ENCODE measurements at regions not wholly inside any gene's neighbourhood (a gene's known extent, or its start where the extent isn't known, plus 50 kb on each side); places are given as distances from the start of the nearest gene placed in this dataset.

GRCh38 chr4:136106753-136107152, 1425.5 kb downstream of the PCDH18 start:
- Histone ChIP-seq H2AFZ (ENCODE audit: insufficient read depth, low read depth, low read length, poor library complexity, severe bottlenecking) (no peak overlapping the region), H3K4me2 (replicated peaks; ENCODE audit: extremely low read depth, low read length, poor library complexity, severe bottlenecking) (no peak overlapping the region), H3K9me3 (replicated peaks in 1 of 2; ENCODE audit: control insufficient read depth in 1 of 2, insufficient read depth in 1 of 2, low read length in 2 of 2) (no peaks in the 10 kb centered on the region), H3K4me3 (replicated peaks in 1 of 3; ENCODE audit: low read depth in 2 of 3, low read length in 3 of 3) (no peak overlapping the region), H3K27ac (ENCODE audit: low read depth in 1 of 2, low read length in 2 of 2) (no peak overlapping the region), H4K20me1 (ENCODE audit: insufficient read depth, low read length) (no peaks in the 10 kb centered on the region), H3K36me3 (replicated peaks in 1 of 2; ENCODE audit: control insufficient read depth in 1 of 2, insufficient read depth in 2 of 2, low read length in 2 of 2) (no peaks in the 10 kb centered on the region), H3K4me1 (ENCODE audit: control insufficient read depth in 1 of 2, insufficient read depth in 2 of 2, low read length in 2 of 2) (no peaks in the 10 kb centered on the region), H3K9ac (ENCODE audit: insufficient read depth, low read length, poor library complexity, severe bottlenecking) (no peak overlapping the region), H3K79me2 (ENCODE audit: insufficient read depth, low read length) (no peaks in the 10 kb centered on the region), H3K27me3 (ENCODE audit: control insufficient read depth in 2 of 2, insufficient read depth in 2 of 2, low read length in 2 of 2) (no peaks in the 10 kb centered on the region)
- Mint-ChIP-seq H3K9me3 (no peaks in the 10 kb centered on the region), H3K27me3 (ENCODE audit: low read depth in 3 of 3) (no peaks in the 10 kb centered on the region), H3K4me1 (no peaks in the 10 kb centered on the region), H3K27ac (no peak overlapping the region), H3K4me3 (no peak overlapping the region), H3K36me3 (no peaks in the 10 kb centered on the region)
- DNase-seq, result no peak
- no peak for TF ChIP-seq CTCF (IDR thresholded peaks at IDR 0.05)
- WGBS (ENCODE audit: insufficient coverage), result no CpG with 5 or more reads among the region's 1 CpG
- intact Hi-C loops (cut with micrococcal nuclease), result no loop called here

- no peak overlapping the region for H3K4me2 ChIP-seq (replicated peaks; ENCODE audit: extremely low read depth, low read length, poor library complexity, severe bottlenecking)
- DNase-seq, result no peak
- H3K9me3 ChIP-seq (replicated peaks in 1 of 2; ENCODE audit: control insufficient read depth in 1 of 2, insufficient read depth in 1 of 2, low read length in 2 of 2), result peaks cover 0 to 6% of the 10 kb centered on the region in 2 donors
- Mint-ChIP-seq H3K27ac (no peak overlapping the region), H3K27me3 (ENCODE audit: low read depth in 3 of 3) (peaks cover 0 to 1% (median 0%) of the 10 kb centered on the region in 3 donors), H3K4me3 (no peak overlapping the region), H3K9me3 (peaks cover 0 to 4% (median 3%) of the 10 kb centered on the region in 7 donors), H3K36me3 (no peaks in the 10 kb centered on the region), H3K4me1 (no peaks in the 10 kb centered on the region)
- H3K4me1 ChIP-seq (ENCODE audit: control insufficient read depth in 1 of 2, insufficient read depth in 2 of 2, low read length in 2 of 2), result no peaks in the 10 kb centered on the region
- no peaks in the 10 kb centered on the region for H4K20me1 ChIP-seq (ENCODE audit: insufficient read depth, low read length)
- TF ChIP-seq CTCF (IDR thresholded peaks at IDR 0.05), result no peak
- H3K4me3 ChIP-seq (replicated peaks in 1 of 3; ENCODE audit: low read depth in 2 of 3, low read length in 3 of 3), result no peak overlapping the region
- H2AFZ ChIP-seq (ENCODE audit: insufficient read depth, low read depth, low read length, poor library complexity, severe bottlenecking), result no peak overlapping the region
- no peak overlapping the region for H3K9ac ChIP-seq (ENCODE audit: insufficient read depth, low read length, poor library complexity, severe bottlenecking)
- H3K27ac ChIP-seq (ENCODE audit: low read depth in 1 of 2, low read length in 2 of 2), result no peak overlapping the region
- H3K36me3 ChIP-seq (replicated peaks in 1 of 2; ENCODE audit: control insufficient read depth in 1 of 2, insufficient read depth in 2 of 2, low read length in 2 of 2), result no peaks in the 10 kb centered on the region
- intact Hi-C loops (cut with micrococcal nuclease), result no loop called here
- H3K79me2 ChIP-seq (ENCODE audit: insufficient read depth, low read length), result no peaks in the 10 kb centered on the region
- H3K27me3 ChIP-seq (ENCODE audit: control insufficient read depth in 2 of 2, insufficient read depth in 2 of 2, low read length in 2 of 2), result no peaks in the 10 kb centered on the region
- no CpG with 5 or more reads among the region's 4 CpGs for WGBS (ENCODE audit: insufficient coverage)
Measured at GRCh38 chr4:136103616-136104015, 1428.7 kb downstream of the PCDH18 start.
